ENCODE measurements at regions not wholly inside any gene's neighbourhood (a gene's known extent, or its start where the extent isn't known, plus 50 kb on each side); places are given as distances from the start of the nearest gene placed in this dataset.
A peak's percentile ranks its signal among the peaks of the same experiment; 100 is the strongest.

DNA sequence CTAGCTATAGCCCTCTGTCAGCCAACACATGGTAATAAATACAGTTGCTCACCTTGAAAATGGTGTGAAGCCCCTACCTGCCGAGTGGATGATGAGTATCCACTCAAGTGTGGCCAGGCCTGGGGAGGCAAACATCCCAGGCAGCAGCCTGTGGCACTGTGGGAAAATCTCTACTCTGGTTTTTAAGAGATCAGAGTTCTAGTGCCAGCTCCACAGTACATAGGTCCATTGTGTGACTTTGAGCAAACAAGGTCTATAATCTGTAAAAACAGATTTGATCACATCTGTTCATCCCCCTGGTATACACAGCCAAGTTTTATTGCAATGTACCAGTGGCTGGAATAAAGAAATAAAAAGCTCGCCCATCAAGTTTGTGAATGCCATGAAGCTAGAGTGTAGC is 82.7 kb upstream of the ARMC2 start:
- no peaks in the 10 kb centered on the region for H3K36me3 ChIP-seq
- H3K4me3 ChIP-seq = no peak overlapping the region
- ATAC-seq = no peak
- TF ChIP-seq, protein P1, sequence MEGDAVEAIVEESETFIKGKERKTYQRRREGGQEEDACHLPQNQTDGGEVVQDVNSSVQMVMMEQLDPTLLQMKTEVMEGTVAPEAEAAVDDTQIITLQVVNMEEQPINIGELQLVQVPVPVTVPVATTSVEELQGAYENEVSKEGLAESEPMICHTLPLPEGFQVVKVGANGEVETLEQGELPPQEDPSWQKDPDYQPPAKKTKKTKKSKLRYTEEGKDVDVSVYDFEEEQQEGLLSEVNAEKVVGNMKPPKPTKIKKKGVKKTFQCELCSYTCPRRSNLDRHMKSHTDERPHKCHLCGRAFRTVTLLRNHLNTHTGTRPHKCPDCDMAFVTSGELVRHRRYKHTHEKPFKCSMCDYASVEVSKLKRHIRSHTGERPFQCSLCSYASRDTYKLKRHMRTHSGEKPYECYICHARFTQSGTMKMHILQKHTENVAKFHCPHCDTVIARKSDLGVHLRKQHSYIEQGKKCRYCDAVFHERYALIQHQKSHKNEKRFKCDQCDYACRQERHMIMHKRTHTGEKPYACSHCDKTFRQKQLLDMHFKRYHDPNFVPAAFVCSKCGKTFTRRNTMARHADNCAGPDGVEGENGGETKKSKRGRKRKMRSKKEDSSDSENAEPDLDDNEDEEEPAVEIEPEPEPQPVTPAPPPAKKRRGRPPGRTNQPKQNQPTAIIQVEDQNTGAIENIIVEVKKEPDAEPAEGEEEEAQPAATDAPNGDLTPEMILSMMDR (IDR thresholded peaks at IDR 0.05) = no peak
- H3K27me3 ChIP-seq = no peaks in the 10 kb centered on the region
- DNase-seq = no peak
- no peaks in the 10 kb centered on the region for H3K9me3 ChIP-seq
- intact Hi-C loops (cut with DNase I) = no loop called here
- no peak overlapping the region for H3K27ac ChIP-seq
- H3K4me1 ChIP-seq = no peaks in the 10 kb centered on the region

- Histone ChIP-seq H3K27ac (no peak overlapping the region), H3K9me3 (no peaks in the 10 kb centered on the region), H3K4me1 (no peaks in the 10 kb centered on the region), H3K4me3 (no peak overlapping the region), H3K27me3 (no peaks in the 10 kb centered on the region), H3K36me3 (no peaks in the 10 kb centered on the region)
- ATAC-seq = no peak
- DNase-seq = no peak
- intact Hi-C loops (cut with DNase I) = no loop called here
- TF ChIP-seq, protein P1 (IDR thresholded peaks at IDR 0.05) = no peak
These were observed 81.8 kb upstream of the ARMC2 start for GRCh38 chr6:108766419-108766818.

DNA sequence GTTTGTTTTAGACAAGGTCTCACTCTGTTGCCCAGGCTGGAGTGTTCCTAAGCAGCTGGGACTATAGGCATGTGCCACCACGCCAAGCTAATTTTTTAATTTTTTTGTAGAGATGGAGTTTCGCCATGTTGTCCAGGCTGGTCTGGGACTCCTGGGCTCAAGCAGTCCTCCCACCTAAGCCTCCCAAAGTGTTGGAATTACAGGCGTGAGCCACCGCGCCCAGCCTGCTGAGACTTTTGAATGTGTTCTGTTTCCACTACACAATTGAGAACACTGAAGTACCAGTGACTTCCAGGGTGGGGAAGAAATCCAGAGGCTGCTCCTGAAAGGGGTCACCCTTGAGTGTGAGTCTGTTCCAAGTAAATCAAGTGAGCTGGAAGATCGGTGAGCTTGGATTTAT is 81.3 kb upstream of the ARMC2 start:
- Histone ChIP-seq H3K4me3 (no peak overlapping the region), H3K4me1 (no peaks in the 10 kb centered on the region), H3K27me3 (no peaks in the 10 kb centered on the region), H3K36me3 (no peaks in the 10 kb centered on the region), H3K9me3 (no peaks in the 10 kb centered on the region), H3K27ac (no peak overlapping the region)
- intact Hi-C loops (cut with DNase I) = no loop called here
- TF ChIP-seq, protein P1 (IDR thresholded peaks at IDR 0.05) = no peak
- ATAC-seq (no peak), DNase-seq (no peak)

- no peaks in the 10 kb centered on the region for H3K27me3 ChIP-seq
- H3K4me3 ChIP-seq = no peak overlapping the region
- no peaks in the 10 kb centered on the region for H3K9me3 ChIP-seq
- TF ChIP-seq, protein P1 (IDR thresholded peaks at IDR 0.05) = no peak
- H3K36me3 ChIP-seq = no peaks in the 10 kb centered on the region
- H3K27ac ChIP-seq = no peak overlapping the region
- ATAC-seq (peak; percentile 81), DNase-seq (no peak)
- H3K4me1 ChIP-seq = no peaks in the 10 kb centered on the region
- intact Hi-C loops (cut with DNase I) = no loop called here
These were observed 80.6 kb upstream of the ARMC2 start for GRCh38 chr6:108767418-108768165.

- TF ChIP-seq, protein P1 (IDR thresholded peaks at IDR 0.05) = no peak
- no peak for DNase-seq
- no peak for ATAC-seq
These were observed 80.1 kb upstream of the ARMC2 start for GRCh38 chr6:108768166-108768555.

More at GRCh38 chr6:108768166-108768555, 80.1 kb upstream of the ARMC2 start:
- H3K27me3 ChIP-seq = no peaks in the 10 kb centered on the region
- H3K4me1 ChIP-seq = no peaks in the 10 kb centered on the region
- H3K9me3 ChIP-seq = no peaks in the 10 kb centered on the region
- no peaks in the 10 kb centered on the region for H3K36me3 ChIP-seq
- H3K27ac ChIP-seq = no peak overlapping the region
- intact Hi-C loops (cut with DNase I) = no loop called here
- H3K4me3 ChIP-seq = no peak overlapping the region

Data from left lung (tissue), 4 donors.